ENCODE measurements at regions not wholly inside any gene's neighbourhood (a gene's known extent, or its start where the extent isn't known, plus 50 kb on each side); places are given as distances from the start of the nearest gene placed in this dataset.

DNA sequence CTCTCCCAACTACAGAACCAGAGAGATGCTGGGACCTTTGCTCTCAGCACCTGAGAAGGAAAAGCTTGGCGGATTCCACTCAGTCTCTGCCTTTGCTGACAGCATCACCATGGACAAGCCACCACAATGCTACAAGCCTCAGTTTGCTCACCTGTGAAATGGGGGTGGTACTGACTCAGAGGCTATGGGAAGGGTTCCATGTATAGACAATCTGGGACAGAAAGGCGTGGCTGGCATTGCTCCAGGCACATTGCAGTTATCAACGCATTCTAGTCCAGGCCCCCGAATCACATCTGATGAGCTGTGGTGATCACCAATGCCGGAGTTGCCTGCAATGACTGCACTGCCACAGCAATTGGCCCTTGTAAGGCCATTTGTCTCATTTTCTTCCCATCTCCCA lies 72.6 kb downstream of the ISX start:
- no peaks in the 10 kb centered on the region for H3K9me3 ChIP-seq

DNA sequence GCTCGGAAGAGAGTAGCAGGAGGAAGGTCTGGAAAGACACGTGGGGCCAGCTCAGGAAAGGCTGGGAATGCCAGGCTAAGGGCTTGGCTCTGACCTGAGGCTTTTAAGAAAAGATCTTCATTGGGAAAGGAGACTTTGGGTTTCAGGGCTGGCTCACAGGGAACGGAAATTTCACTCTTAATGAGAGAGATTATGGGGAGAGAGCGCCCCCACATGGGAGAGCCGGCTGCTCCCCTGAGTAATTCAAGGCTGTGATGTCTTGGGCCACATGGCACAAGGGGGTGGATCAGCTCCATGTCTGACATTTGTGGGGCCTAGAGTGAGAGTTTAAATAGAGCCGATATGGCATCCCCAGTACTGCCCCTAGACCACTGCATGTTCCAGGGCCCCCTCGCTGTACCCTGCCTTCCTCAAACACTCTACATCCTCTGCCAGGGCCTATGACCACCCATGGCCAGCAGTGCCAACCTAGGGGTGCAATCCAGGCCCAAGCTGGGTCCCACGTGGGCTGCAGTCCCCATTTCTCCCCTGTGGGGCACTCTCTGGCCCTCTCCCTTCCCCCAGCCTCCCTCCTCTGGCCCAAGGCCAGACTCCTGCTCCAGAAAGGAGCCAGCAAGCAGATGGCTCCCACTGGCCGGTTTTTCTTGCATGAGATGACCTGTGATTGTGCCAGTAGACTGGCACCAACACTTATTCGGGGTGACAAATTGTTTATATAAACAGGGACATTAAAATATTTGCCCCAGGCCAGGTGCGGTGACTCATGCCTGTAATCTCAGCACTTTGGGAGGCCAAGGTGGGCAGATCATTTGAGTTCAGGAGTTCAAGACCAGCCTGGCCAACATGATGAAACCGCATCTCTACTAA lies 75.2 kb downstream of the ISX start:
- H3K4me1 ChIP-seq (ENCODE audit: control insufficient read depth in 1 of 2, low read depth in 2 of 2) = no peaks in the 10 kb centered on the region
- H3K4me3 ChIP-seq = no peak overlapping the region
- no peaks in the 10 kb centered on the region for H3K9me3 ChIP-seq
- no peak overlapping the region for H3K27ac ChIP-seq
- TF ChIP-seq CTCF (IDR thresholded peaks at IDR 0.05) = no peak
- DNase-seq (ENCODE audit: low spot score) (no peak), ATAC-seq (ENCODE audit: insufficient number of reproducible peaks, low FRiP score, low read depth) (no peak)
- H3K36me3 ChIP-seq = no peaks in the 10 kb centered on the region
- no peaks in the 10 kb centered on the region for H3K27me3 ChIP-seq (replicated peaks; ENCODE audit: insufficient read depth)

More for the DNA sequence above, 72.6 kb downstream of the ISX start:
- ATAC-seq (ENCODE audit: insufficient number of reproducible peaks, low FRiP score, low read depth) (no peak), DNase-seq (ENCODE audit: low spot score) (no peak)
- no peak overlapping the region for H3K27ac ChIP-seq
- H3K4me1 ChIP-seq (ENCODE audit: control insufficient read depth in 1 of 2, low read depth in 2 of 2) = no peaks in the 10 kb centered on the region
- no peak overlapping the region for H3K4me3 ChIP-seq
- no peak for TF ChIP-seq CTCF (IDR thresholded peaks at IDR 0.05)
- no peaks in the 10 kb centered on the region for H3K36me3 ChIP-seq
- no peaks in the 10 kb centered on the region for H3K27me3 ChIP-seq (replicated peaks; ENCODE audit: insufficient read depth)

- no peak for DNase-seq (ENCODE audit: low spot score)
- no peaks in the 10 kb centered on the region for H3K27me3 ChIP-seq (replicated peaks; ENCODE audit: insufficient read depth)
- no peak overlapping the region for H3K27ac ChIP-seq
- no peaks in the 10 kb centered on the region for H3K4me1 ChIP-seq (ENCODE audit: control insufficient read depth in 1 of 2, low read depth in 2 of 2)
- H3K36me3 ChIP-seq = no peaks in the 10 kb centered on the region
- H3K9me3 ChIP-seq = no peaks in the 10 kb centered on the region
- ATAC-seq (ENCODE audit: insufficient number of reproducible peaks, low FRiP score, low read depth) = no peak
- no peak for TF ChIP-seq CTCF (IDR thresholded peaks at IDR 0.05)
- no peak overlapping the region for H3K4me3 ChIP-seq
These were observed 82.4 kb downstream of the ISX start for GRCh38 chr22:35148381-35148780.

GRCh38 chr22:35148866-35149548 lies 83.0 kb downstream of the ISX start:
- no peak for TF ChIP-seq CTCF (IDR thresholded peaks at IDR 0.05)
- no peak overlapping the region for H3K4me3 ChIP-seq
- ATAC-seq (ENCODE audit: insufficient number of reproducible peaks, low FRiP score, low read depth) (no peak), DNase-seq (ENCODE audit: low spot score) (no peak)
- H3K27me3 ChIP-seq (replicated peaks; ENCODE audit: insufficient read depth) = no peaks in the 10 kb centered on the region
- no peaks in the 10 kb centered on the region for H3K9me3 ChIP-seq
- H3K27ac ChIP-seq = no peak overlapping the region
- no peaks in the 10 kb centered on the region for H3K36me3 ChIP-seq
- no peaks in the 10 kb centered on the region for H3K4me1 ChIP-seq (ENCODE audit: control insufficient read depth in 1 of 2, low read depth in 2 of 2)

Data from thoracic aorta (tissue), 2 donors.